HG02588 (cell line): ENCODE measurements at regions not wholly inside any gene's neighbourhood (a gene's known extent, or its start where the extent isn't known, plus 50 kb on each side); places are given as distances from the start of the nearest gene placed in this dataset.
"Not testable (repeated sequence)": the region's sequence is repeated elsewhere in the genome, so short reads cannot be mapped to it uniquely, and the experiment has no call there.

Experiments used
- ATAC-seq: cut with Tn5 transposase; IDR thresholded peaks from one replicate; pipeline ENCODE4 v1.9.1; 2021; ENCODE audit warnings: mild to moderate bottlenecking, moderate library complexity; ENCODE audit not compliant: unreplicated experiment

GRCh38 chr16:59596693-59597092 is 862.6 kb upstream of the GOT2 start:
- ATAC-seq: no peak

DNA sequence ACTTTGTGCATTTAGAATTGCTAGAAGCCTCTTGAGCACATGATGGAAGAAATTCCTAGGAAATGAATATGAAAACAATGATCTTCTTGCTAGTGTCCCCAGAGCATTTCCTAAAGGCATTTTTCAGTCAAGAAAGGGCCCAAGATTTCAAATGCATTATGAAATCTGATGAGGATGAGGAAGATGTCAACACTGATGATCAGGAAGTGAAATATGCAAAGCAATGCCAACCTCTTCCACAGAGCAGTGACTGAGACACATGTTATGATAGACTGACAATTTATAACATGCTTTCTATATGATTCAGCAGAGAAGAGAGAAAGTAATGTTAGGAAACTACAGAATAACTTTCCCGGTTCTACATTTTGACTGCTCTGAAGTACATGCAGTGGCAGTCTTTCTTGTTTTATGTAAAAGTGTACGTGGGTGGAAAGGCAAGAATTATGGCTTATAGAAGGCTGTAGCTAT is 859.1 kb upstream of the GOT2 start:
- ATAC-seq: peak; percentile 59

GRCh38 chr16:59591480-59591879 is 857.4 kb upstream of the GOT2 start:
- no peak for ATAC-seq

- no peak for ATAC-seq
Measured at GRCh38 chr16:59590845-59591244, 856.7 kb upstream of the GOT2 start.

GRCh38 chr16:59586331-59586730 is 852.2 kb upstream of the GOT2 start:
- no peak for ATAC-seq

DNA sequence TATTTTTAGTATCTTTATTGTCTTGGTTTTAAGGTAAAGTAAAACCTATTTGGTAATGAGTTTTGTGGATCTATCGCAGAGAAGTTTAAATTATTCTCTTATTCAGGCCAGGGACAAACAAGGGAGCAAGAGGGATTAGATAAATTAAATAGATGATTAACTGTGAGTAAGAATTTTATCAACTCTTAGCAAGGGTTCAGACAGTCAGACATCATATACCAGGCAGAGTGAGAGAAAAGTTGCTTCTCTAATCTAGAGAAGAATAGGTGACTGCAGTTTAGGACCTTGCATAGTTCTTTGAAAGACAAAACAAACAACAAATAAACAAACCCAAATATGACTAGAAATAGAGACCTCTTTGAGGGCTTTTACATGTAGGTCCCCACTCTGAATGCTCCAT is 840.2 kb upstream of the GOT2 start:
- no peak for ATAC-seq

- ATAC-seq: no peak
Measured at GRCh38 chr16:59573528-59574271, 839.6 kb upstream of the GOT2 start.

DNA sequence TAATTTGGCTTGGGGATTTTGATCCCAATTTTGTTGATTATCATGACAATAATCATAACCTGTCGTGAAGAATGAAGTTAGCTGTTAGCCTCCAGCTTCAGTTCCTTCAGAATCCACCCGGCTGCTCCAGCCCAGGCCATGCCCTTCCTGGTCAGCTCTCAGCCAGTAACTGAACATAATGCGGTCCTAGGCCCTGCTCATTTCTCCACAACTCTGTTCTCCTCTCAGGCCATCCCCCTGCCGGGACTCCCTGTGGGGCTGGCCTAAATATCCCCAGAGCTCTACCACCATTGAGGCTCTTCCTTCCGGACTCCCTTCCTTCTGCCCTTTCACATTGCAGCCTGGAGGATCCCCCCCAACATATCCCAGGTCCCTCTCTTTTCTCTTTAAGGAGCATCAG is 833.4 kb upstream of the GOT2 start:
- no peak for ATAC-seq

DNA sequence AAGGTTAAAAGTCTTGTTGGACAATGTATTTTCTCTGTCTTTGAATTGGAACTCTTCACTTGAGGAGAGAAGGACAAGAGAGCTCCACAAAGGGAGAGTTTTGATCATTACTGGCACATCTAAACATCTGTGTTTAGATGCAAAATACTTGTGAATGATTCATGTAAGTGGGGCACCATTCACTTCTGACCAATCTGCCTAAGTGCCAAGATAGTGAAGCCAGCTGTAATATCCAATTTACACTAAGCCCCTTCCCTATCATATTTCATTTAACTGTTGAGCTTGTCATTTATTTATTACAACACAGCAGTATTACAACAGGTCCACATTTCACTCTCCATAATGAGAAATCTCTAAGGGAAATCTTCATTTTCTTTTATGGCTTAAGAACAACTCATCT is 832.3 kb upstream of the GOT2 start:
- ATAC-seq: no peak

DNA sequence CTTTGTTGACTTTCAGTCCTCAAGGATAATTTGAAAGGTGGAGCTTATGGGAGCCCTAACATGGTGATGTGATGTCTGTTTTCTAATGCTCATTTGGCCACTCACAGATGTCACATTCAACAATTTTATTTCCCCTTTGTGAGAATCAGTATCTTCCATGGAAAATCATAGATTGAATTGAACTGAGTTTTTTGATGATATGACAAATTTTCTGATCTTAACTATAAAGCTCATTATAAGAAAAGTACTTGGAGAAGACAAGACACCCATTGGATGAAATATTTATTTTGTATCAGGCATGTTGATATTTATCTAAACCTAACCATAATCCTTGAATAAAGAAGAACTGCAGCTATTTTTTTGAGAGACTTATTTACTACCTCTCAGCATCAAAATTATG is 824.6 kb upstream of the GOT2 start:
- ATAC-seq: no peak

DNA sequence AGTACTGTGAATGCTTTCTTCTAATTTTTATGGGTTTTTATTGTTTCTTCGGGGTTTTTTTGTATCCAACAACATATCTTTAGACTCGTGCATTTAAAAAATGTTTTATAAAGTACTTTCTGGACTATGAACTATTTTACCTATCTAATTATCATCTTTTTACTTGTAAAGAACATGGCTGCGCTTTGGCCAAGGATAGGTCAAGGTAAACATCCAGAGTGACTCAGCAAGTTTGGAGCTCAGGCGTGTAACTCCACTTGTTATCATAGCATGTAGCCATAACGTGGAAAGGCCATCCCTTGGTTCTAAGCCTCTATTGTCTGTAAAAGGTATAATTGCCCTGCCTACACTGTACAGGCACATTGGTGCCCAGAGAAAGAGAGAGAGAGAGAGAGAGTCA is 818.0 kb upstream of the GOT2 start:
- ATAC-seq: no peak

- no peak for ATAC-seq
Measured at GRCh38 chr16:59545721-59546120, 811.6 kb upstream of the GOT2 start.

DNA sequence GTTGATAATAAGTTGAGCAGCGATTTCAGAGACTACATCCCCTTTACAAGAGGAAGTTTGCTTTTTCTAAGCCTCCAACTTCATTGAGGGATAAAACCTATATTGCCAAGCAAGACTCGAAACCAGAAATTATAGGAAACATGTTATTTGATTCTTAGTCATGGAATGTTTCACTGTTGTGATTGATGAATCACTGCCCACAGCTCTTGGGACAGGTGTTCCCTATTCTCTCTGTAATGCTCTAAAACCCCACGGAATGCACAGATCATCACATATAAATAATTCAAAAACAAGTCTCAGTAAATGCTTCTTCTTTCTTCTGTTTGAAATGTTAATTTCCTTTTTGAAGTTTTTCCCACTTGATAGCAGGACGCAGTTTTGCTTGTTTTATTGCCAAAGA is 809.5 kb upstream of the GOT2 start:
- no peak for ATAC-seq

DNA sequence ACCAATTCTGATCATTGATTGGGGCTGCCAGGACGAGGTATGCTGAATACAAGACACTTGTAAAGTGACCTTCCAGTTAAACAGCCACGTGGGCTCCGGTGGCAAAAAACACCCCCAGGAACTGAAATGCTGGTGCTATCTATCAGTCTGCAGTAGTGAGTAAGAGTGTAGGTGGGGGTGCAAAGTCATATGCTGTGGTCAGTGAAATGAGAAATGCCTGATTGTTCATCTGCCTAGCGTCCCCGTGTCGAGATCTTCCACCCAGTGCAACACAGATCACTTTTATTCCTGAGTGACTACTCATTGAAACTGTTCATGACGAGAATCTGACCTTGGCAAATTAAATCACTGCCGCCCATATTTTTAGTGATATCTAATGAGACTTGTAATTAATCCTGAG is 806.5 kb upstream of the GOT2 start:
- ATAC-seq: no peak

GRCh38 chr16:59535298-59535697 is 801.2 kb upstream of the GOT2 start:
- ATAC-seq: no peak

DNA sequence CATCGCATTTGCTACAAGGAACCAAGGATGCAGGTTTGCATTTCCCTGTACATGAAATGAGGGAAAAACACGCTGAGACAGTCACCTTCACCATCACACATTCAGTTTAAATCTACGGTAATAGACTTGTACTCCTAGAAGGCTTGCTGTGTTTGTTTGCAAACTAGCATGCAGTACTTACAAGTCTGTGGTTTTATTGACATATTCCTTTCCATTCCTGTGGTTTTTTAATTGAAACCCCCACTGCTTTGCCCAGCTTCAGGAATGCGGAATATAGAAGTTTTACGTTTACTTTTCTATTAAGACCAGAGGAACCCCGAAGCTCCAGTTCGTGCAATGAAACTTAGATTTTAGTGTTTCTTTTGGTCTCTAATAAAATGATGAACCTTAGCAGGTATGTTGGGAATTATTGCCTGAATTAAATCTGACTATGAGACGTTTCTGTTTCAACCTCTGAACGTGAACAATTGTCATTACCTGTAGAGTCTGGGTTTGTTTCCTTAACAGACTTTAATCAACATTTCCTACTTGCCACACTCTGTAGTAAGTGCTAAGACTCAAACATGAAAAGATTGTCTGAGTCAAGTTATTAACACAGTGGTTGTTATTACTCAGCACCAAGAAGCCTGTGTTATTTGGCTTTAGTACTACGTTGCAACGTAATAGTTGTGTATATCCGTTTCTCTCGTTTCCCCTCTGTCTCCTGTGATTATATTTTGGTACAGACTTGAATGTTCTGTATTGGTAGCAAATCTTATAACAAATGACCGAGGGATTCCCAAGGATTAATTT is 793.3 kb upstream of the GOT2 start:
- no peak for ATAC-seq

GRCh38 chr16:59522826-59523225 is 788.7 kb upstream of the GOT2 start:
- no peak for ATAC-seq

DNA sequence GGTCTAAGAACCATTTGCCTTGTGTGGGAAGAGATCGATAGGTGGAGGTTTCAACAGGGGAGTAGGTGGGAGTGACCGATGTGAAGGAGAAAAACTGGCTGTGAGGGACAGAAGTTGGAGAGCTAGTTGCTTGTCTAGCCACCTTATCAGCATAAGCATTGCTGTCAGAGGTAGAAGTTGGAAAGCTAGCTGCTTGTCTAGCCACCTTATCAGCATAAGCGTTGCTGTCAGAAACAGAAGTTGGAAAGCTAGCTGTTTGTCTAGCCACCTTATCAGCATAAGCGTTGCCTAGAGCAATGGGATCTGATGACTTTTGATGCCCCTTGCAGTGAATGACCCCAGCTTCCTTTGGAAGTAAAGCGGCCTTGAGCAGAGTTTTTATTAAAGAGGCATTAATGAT is 784.6 kb upstream of the GOT2 start:
- ATAC-seq: not testable (repeated sequence)

GRCh38 chr16:59514651-59515050 is 780.5 kb upstream of the GOT2 start:
- ATAC-seq: no peak

DNA sequence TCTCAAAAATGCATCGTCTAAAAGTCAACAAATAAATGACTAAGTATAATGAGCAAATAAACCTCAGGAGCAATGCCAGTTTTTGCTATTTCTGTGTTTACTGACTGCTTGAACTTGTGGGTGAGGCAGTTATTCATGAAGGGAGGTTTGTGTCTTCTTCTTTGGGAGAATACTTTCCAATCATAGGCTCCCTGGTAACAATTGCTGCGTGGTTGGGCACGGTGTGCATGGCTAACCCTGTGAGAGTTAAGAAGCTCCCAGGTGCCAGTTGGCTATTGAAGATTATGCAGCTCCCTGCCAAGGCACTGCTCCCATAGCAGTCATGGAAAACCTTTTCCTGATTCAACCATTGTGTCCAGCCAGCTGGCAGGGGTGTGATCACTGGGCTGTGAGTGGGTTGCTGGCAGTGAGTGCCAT is 775.9 kb upstream of the GOT2 start:
- no peak for ATAC-seq

DNA sequence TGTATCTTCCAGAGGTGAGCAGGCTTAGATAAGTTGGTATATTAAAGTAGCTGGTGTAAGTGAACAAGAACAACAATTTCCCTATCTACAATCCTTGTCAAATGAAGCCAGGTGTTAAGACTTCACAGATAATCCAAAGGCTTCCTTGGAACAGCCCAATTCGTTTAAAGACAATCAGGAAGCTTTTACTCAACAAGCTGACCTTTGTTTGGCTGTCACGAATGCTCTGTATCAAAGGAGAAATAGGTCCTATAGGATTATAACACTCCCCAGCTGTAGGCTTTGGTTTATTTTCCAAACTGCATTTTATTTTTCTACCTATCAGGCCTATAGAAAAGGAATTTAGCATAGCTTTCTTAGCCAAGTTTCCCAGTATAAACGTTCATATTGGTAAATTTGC is 766.5 kb upstream of the GOT2 start:
- ATAC-seq: no peak

GRCh38 chr16:59487067-59487466 is 753.0 kb upstream of the GOT2 start:
- ATAC-seq: no peak
